ENCODE measurements at regions not wholly inside any gene's neighbourhood (a gene's known extent, or its start where the extent isn't known, plus 50 kb on each side); places are given as distances from the start of the nearest gene placed in this dataset.

- TF ChIP-seq ZNF639 (tag by site-specific recombination; IDR thresholded peaks at IDR 0.05) = no peak
- TF ChIP-seq, protein P1, sequence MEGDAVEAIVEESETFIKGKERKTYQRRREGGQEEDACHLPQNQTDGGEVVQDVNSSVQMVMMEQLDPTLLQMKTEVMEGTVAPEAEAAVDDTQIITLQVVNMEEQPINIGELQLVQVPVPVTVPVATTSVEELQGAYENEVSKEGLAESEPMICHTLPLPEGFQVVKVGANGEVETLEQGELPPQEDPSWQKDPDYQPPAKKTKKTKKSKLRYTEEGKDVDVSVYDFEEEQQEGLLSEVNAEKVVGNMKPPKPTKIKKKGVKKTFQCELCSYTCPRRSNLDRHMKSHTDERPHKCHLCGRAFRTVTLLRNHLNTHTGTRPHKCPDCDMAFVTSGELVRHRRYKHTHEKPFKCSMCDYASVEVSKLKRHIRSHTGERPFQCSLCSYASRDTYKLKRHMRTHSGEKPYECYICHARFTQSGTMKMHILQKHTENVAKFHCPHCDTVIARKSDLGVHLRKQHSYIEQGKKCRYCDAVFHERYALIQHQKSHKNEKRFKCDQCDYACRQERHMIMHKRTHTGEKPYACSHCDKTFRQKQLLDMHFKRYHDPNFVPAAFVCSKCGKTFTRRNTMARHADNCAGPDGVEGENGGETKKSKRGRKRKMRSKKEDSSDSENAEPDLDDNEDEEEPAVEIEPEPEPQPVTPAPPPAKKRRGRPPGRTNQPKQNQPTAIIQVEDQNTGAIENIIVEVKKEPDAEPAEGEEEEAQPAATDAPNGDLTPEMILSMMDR (tag by site-specific recombination; IDR thresholded peaks at IDR 0.05) = no peak
- no peak for TF ChIP-seq ZNF274 (IDR thresholded peaks at IDR 0.05; ENCODE audit: low read length)
- TF ChIP-seq ZNF274 (tag by site-specific recombination; IDR thresholded peaks at IDR 0.05; ENCODE audit: borderline replicate concordance) = no peak
- no peak for TF ChIP-seq TRIM28 (IDR thresholded peaks at IDR 0.05; ENCODE audit: borderline replicate concordance, low read length)
- TF ChIP-seq TCF7L2 (IDR thresholded peaks at IDR 0.05; ENCODE audit: borderline replicate concordance, low read depth, low read length) = no peak
- TF ChIP-seq ZNF24 (tag by site-specific recombination; IDR thresholded peaks at IDR 0.05) = no peak
- no peak for TF ChIP-seq ZNF830 (tag by site-specific recombination; IDR thresholded peaks at IDR 0.05; ENCODE audit: low read depth)
- TF ChIP-seq ZNF792 (tag by site-specific recombination; IDR thresholded peaks at IDR 0.05) = no peak
- no peak for TF ChIP-seq BCL6B (tag by site-specific recombination; IDR thresholded peaks at IDR 0.05)
- no peak for TF ChIP-seq YY1 (tag by site-specific recombination; IDR thresholded peaks at IDR 0.05)
- TF ChIP-seq ZNF155 (tag by site-specific recombination; IDR thresholded peaks at IDR 0.05) = no peak
Observed at GRCh38 chr10:108852211-108852610, 1071.1 kb downstream of the XPNPEP1 start.
